NCI-H345 (cell line): ENCODE measurements at regions not wholly inside any gene's neighbourhood (a gene's known extent, or its start where the extent isn't known, plus 50 kb on each side); places are given as distances from the start of the nearest gene placed in this dataset.
"Not testable (repeated sequence)": the region's sequence is repeated elsewhere in the genome, so short reads cannot be mapped to it uniquely, and the experiment has no call there.

Experiments used
- DNase-seq: peaks from one replicate; lab custom pipeline; 2025; lab: John Stamatoyannopoulos, UW

- DNase-seq: no peak
Observed at GRCh38 chr6:40152196-40152595, 217.9 kb upstream of the MOCS1 start.

- no peak for DNase-seq
Observed at GRCh38 chr6:40148882-40149573, 214.8 kb upstream of the MOCS1 start.

GRCh38 chr6:40146902-40147301 is 212.6 kb upstream of the MOCS1 start:
- no peak for DNase-seq

- DNase-seq: no peak
Observed at GRCh38 chr6:40139447-40139846, 205.2 kb upstream of the MOCS1 start.

GRCh38 chr6:40138273-40138720 is 204.0 kb upstream of the MOCS1 start:
- no peak for DNase-seq

- DNase-seq: no peak
Observed at GRCh38 chr6:40135491-40136072, 201.3 kb upstream of the MOCS1 start.

- DNase-seq: not testable (repeated sequence)
Observed at GRCh38 chr6:40133981-40134380, 199.7 kb upstream of the MOCS1 start.

GRCh38 chr6:40131675-40132074 is 197.4 kb upstream of the MOCS1 start:
- DNase-seq: no peak

- no peak for DNase-seq
Observed at GRCh38 chr6:40128127-40128526, 193.9 kb upstream of the MOCS1 start.

GRCh38 chr6:40125680-40126394 is 191.6 kb upstream of the MOCS1 start:
- DNase-seq: no peak

GRCh38 chr6:40124924-40125323 is 190.7 kb upstream of the MOCS1 start:
- DNase-seq: no peak

GRCh38 chr6:40116832-40117231 is 182.6 kb upstream of the MOCS1 start:
- DNase-seq: no peak

GRCh38 chr6:40112350-40112749 is 178.1 kb upstream of the MOCS1 start:
- no peak for DNase-seq

- no peak for DNase-seq
Observed at GRCh38 chr6:40108736-40109135, 174.5 kb upstream of the MOCS1 start.

GRCh38 chr6:40106840-40107239 is 172.6 kb upstream of the MOCS1 start:
- no peak for DNase-seq

GRCh38 chr6:40098774-40099173 is 164.5 kb upstream of the MOCS1 start:
- no peak for DNase-seq

- DNase-seq: no peak
Observed at GRCh38 chr6:40097590-40097989, 163.3 kb upstream of the MOCS1 start.

- no peak for DNase-seq
Observed at GRCh38 chr6:40083141-40083920, 149.1 kb upstream of the MOCS1 start.

GRCh38 chr6:40082278-40083043 is 148.2 kb upstream of the MOCS1 start:
- no peak for DNase-seq

- DNase-seq: no peak
Observed at GRCh38 chr6:40077736-40078135, 143.5 kb upstream of the MOCS1 start.

- no peak for DNase-seq
Observed at GRCh38 chr6:40077315-40077714, 143.1 kb upstream of the MOCS1 start.
